Activated T-cell treated with anti-CD3 and anti-CD28 coated beads, Interleukin-2, amount 50 U/mL, for 48 hours (primary cell): ENCODE measurements at regions not wholly inside any gene's neighbourhood (a gene's known extent, or its start where the extent isn't known, plus 50 kb on each side); places are given as distances from the start of the nearest gene placed in this dataset.

Source experiments
- DNase-seq, 2 experiments: peaks; one replicate each; pipeline ENCODE4 v3.0.0-alpha.2; 2020

DNA sequence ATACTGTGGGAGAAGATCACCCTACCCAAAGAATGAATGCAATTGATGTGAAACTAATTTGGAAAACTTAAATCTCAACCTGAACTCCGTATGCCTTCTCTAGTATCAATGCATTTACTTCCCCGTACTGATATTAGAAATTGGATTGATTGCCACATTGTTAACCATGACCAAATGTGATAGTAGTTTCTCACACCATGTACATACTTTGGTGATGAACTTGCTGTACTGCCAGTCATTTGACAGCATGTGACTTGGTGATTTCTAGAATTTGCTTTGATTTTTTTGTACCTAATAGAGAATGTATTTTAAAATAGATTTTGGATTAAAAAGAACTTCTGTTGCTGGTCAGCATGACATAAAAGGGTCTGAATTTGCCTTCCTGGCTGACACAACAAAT lies 579.8 kb upstream of the TMEM132C start:
- no peak for DNase-seq

DNA sequence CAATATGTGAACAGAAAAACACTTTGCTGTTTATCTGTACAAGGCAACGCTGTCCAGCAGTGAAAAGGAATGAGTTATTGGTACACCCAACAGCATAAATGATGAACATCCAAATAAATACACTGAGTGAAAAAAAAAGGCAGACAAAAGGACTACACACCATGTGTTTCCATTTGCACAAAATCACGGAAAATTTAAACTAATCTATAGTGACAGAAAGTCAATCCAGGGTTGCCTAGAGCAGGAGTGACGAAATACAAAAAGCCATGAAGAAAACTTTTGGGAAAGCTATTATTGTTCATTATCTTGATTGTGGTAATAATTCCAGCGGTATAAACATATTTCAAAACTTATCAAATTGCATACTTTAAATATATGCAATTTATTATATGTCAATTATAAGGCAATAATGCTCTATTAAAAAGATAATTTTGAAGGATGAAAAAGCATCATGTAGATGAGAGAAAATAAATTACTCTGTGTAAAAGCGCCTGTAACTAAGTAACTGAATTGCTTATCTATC lies 578.0 kb upstream of the TMEM132C start:
- DNase-seq, result no peak

DNA sequence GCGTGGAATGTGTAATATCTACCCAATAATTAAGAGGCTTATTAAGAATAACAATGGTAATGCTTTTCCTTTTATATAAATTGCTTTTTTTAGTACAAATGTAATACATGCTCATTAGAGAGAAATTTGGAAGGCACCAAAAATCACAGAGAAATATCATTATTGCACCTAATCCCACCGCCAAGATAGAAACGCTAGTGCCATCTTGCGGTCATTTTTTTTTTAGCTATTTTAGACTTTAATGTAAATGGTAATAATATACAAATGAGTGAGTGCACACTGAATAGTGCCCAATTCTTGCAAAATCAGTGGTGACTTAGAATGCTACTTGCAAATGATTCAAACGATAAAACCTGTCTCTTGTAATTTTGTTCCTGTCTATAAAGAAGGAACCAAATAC lies 576.8 kb upstream of the TMEM132C start:
- no peak for DNase-seq

DNA sequence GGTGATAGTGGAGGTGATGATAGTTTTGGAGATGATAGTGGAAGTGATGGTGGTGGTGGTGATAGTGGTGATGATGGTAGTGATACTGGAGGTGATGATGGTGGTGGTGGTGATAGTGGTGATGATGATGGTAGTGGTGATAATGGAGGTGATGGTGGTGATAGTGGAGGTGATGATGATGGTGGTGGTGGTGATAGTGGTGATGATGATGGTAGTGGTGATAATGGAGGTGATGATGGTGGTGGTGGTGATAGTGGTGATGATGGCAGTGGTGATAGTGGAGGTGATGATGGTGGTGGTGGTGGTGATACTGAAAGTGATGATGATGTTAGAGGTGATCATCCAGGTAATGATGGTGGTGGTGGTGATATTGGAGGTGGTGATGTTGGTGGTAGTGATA lies 570.0 kb upstream of the TMEM132C start:
- DNase-seq, result no peak

DNA sequence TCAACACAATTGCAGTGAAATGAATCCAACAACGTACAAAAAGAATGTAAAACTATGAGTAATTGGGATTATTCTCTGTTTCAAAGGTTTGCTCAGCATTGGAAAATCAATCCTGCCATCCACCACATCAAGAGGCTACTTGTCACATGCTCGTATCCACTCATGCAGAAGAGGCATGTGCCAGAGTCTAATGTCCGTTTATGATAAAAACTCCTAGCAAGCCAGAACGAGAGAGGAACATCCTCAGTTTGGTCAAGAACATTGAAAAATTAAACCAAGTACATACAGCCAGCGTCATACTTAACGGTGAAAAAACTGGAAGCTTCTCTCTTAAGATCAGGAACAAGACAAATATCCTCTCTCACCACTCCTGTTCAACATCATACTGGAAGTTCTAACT lies 563.9 kb upstream of the TMEM132C start:
- DNase-seq, result no peak

DNA sequence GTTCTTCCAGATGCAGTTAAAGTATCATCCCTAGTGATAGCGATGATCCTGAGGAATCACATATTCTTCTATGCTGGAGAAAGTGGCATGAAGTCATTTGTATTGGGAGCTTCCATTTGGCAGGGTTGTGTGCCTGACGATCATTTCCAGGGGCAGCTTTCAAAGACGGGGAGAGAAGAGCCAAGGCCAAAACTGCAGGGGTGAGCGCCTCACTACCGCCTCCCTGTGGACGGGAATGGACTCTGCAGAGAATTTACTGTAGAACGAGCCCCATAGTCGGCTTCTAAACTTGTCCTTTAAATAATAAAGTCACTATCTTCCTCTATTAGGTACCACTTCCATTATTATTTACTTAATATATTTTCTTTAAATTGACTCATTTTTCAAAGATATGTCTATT lies 555.9 kb upstream of the TMEM132C start:
- DNase-seq, result peak in 1 of 2 experiments; percentile 15

DNA sequence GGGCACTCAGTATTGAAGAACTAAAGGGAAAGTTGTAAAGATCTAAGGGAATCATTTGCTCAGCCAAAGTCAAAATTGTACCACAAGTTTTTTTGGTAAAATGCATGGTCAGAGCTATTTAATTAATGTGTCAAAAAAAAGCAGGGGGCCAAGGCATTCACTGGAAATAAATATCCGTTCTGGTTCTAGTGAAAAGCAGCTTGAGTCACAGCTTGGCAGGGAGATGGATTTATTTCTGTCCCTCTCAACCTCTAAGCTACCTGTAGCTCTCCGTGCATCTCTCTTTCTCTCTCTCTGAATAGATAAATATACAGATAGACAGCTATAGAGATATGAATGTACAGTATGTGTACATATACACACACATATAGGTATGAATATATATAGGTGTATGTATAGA lies 554.4 kb upstream of the TMEM132C start:
- DNase-seq, result no peak

DNA sequence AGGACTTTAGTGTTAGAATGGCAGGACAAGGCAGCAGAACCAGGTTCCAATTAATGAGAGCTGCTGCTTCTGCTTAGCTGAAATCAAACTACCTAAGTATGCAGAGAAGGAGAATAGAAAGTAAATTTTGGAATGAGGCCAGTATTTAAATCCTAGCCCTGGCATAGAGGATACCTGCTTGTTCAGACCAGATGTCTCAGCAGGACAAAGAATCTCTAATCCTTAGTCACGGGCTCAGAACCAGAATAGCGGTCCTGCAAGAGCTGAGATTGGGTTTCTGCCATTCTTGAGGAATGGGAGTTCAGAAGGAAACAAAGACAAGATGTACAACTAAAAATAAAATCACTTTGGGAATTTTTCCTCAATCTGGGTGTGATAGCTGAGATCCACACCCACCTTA lies 550.8 kb upstream of the TMEM132C start:
- DNase-seq, result no peak

DNA sequence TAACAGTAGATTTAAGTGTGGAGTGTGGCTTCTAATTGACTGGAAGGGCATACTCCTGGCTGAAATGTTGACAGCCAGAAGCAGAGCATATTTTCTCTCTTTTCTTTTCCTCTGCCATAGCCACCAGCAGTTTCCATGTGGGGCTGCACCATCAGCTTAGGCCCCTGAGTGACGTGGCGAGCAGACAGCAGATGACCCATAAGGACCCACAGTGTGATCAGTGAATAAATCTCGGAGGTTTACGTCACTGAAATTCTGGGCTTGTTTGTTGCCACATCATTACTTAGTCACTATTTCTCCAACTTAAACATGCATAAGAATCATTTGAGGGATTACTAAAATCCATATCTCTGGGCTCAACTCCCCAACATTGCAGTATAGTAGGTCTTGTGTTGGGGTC lies 549.7 kb upstream of the TMEM132C start:
- DNase-seq, result no peak

DNA sequence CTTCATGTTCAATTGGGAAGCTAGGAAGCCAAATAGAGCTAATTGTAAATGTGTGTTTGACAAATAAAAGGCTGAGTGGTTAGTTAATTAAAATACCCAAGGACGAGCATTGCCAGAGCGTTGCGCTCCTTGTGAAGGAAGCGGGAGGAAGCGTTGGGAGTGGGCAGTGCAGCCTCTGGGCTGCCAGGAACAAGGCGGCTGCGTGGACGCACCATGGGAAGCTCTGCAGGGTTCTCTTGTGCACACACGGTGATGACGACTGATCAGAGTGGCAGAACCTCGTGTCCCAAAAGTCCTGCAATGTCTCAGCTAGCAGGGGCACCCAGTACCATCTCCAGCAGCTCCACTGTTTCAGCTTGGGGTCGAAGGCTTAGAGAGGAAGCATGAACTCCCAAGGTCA lies 546.6 kb upstream of the TMEM132C start:
- no peak for DNase-seq

DNA sequence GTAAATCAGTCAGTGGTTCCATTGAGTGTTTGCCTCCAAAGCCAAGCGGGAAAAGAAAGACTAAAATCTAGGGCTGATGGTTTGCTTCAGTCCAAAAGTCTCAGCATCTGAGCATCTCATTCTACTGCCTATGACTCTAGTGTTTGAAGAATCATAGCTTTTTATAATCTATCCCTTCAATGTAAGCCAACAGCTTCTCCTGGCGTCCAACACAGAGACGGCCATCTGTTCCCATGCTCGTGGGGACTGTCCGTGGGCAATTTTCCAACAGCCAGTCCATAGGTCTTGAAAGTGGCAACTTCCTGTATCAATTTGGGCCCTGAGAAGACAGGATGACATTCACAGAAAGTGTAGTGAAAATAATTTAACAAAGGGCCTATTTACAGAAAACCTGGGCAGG lies 544.4 kb upstream of the TMEM132C start:
- no peak for DNase-seq

DNA sequence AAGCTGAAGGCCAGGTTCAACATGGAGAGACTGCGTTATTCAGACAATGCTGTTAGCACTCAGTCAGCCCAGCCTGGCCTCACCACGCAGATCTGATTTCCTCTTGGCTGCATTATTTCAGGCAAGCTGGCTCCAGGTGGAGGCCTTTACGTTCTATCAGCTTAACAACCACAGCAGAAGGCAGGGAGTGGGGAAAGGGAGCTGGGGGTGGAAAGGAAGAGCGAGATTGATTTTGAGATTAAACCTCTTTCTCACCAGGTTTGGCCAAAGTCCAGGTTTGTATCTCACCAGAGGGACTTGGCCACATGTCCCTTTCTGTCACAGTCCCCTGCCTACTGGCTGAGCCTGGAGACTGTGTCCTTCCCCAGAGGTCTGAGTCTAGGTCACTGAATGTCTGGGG lies 543.7 kb upstream of the TMEM132C start:
- DNase-seq, result no peak

DNA sequence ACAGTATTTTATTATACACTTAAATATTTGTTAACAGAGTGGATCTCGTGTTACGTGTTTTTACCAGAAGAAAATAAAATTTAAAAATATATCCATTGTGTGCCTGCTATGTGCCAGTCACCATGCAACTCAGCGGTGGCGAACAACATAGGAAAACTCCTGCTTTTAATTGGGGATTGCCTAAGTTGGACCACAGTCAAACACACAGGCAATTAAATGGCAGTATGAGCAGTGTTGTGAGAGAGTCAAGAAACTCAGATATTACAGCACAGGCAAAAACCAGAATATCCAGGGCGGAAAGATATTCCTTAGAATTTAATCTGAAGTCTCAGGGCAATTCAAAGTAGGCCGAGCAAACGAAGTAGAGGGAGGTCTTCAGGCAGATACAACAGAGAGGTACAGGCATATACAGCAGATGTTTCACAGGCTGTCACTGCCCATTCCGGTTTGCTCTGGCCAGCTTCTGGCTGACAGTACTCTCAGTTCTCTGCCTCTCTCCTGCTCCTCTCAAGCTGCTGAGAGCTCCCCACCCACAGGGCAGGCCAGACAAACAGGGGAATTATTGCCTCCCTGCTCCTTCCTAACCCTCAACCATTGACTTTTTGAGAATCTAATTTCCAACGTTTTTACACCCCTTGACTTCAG lies 540.2 kb upstream of the TMEM132C start:
- DNase-seq, result no peak

DNA sequence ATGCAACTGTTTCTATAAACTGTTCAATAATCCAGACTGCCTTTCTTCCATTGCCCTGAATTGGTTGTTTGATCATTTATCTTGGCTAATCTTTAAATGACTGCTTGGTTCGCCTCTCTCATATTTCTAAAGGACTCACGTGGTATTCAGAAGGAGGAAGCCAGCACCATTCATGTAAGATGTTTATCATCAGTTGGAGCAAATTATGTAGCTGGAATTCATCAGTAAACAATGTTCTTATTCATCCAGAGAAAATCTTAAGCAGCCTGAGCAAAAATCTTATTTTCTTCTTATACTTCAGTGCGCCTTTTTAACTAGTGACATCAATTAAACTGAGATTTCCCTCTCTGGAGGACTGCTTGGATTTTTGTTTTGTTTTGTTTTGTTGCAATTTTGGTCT lies 538.7 kb upstream of the TMEM132C start:
- no peak for DNase-seq

DNA sequence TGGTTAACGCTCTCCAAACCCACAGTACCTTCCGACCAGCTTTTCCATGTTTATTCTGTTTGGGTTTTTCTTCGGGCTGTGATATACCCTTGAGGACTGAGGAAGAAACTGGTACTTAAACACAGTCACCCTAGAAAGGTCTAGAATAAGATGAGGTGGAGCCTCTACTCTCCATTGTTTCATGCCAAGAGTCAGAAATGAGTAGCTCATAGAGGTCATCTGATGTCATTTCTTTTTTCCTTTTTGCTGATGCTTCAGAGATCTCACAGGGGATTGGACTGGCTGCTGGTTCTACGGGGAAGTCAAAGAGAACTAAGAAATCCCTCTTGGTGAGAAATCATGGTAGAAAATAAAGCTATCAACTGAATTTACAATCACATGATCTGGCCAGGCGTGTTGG lies 538.2 kb upstream of the TMEM132C start:
- no peak for DNase-seq

DNA sequence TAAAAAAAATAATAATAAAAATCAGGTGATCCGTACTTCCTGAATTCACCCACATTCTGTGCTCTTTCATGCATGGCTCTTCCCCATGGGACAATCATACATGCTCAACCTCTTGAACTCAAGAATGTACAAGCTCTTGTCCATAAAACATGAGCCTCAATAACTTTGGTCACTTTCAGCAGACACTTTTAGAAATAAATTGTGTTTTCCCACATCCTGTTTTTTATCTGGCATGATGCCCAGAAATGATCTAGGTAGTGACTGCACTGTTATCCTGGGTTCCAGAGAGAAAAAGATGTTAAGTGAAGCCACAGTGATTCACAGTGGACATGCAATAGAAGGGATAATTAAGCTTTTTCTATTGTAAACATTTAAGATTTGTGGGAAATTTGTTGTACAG lies 537.6 kb upstream of the TMEM132C start:
- DNase-seq, result no peak

DNA sequence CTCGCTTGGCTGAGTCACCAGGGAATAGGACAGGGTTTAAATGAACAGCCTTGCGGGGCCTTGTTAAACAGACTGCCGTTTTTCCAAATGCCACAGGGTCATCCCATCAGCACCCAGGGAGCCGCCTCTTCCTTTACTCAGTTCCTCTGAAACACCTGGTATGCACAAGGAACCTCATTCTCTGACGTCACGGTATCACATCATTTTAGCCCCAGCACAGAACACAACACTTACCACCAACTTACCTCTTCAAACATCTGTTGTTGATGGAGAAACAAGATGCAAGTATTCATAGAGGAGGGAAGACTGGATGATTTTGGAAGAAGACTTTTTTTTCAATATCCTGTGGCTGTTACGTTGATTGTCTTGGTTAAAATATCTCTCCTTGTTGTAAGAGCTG lies 535.3 kb upstream of the TMEM132C start:
- DNase-seq, result no peak

DNA sequence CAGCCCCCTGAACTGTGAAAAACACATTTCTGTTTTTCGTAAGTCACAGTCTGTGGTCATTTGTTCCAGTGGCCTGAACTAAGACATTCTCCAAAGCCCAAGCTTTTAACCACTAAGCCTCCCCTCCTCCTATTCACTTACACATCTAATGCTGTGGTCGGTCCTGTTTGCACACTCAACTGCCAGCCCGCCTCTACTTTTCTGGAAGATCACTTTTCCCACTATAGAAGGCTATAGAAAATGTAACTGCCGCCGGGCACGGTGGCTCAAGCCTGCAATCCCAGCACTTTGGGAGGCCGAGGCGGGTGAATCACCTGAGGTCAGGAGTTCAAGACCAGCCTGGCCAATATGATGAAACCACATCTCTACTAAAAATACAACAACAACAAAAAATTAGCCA lies 524.7 kb upstream of the TMEM132C start:
- no peak for DNase-seq

DNA sequence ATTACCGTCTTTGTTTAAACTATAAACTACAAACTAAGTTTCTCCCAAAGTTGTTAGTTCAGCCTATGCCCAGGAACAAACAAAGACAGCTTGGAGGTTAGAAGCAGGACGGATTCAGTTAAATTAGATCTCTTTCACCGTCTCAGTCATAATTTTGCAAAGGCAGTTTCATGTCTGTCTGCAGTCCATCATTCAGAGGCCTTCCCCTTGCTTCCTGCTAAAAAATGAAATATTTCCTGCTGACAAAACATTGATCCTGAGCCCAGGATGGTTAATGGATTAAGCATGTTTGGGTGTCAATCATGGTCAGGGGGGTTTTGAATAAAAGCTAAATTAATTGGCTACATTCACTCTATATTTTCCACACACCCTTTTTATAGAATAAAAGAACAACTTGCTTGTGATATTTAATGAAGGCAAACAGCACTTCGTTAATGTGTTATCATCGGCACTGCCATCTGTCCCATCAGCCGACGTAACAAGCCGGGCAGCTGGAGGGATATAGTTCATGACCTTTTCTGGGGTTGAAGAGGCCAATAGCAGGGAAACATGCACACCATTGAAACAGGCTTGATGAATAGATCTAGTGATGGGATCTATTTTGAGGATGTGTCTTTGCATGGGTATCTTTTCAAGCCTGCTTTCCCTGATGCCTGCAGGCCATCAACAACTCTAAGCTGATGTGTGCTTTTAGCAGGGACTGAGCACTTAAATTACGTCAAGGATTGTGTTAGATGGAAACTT lies 521.3 kb upstream of the TMEM132C start:
- DNase-seq, result no peak

DNA sequence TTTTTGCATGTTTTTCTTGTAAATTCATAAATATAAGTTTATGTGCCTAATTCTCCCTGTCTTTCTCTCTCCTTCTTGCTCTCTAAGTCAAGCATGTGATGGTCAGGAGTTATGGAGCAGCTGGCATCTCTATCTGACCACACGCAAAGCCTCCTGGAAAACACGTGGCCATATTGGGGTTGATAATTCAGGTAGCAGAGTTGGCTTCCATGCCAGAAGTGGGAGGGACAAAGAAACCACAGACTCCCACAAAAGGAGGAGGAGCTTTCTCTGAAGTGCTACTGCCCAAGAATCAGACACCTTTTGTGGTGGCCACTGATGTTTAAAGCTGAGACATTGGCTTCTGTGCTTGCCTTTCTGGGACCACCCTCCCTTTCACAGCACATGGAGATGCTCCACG lies 517.6 kb upstream of the TMEM132C start:
- DNase-seq, result no peak

DNA sequence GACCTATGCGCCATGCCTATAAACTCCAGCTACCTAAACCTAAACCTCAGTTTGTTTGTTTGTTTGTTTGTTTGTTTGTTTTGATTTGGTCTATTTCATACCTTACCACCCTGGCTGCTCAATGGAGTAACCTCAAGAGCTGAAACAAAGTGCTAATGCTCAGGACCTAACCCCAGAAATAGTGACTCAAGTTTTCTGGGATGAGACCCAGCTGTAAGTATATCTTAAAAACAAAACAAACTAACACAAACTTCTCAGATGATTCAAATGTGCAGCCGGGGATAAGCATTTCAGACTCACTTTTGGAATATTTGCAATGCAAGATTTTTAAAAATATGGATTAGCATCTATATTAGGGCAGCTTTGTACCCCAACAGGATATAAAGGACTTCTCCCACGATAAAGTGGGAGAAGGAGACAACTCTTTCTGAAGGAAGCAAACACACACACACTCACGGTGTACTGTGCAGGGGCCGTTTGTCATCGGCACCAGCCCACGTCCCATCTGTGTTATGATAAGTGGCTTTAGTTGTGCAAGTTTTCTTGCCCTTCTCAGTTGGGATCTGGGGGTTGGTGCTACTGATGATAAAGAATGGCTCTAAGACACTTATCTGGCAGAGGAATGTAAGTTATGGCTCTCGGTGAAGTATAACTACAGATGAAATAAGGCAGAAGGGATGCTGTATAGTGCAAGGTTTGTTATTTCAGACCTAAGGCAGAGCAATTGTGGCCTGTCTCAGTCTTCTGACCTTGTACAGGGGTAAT lies 516.7 kb upstream of the TMEM132C start:
- no peak for DNase-seq

DNA sequence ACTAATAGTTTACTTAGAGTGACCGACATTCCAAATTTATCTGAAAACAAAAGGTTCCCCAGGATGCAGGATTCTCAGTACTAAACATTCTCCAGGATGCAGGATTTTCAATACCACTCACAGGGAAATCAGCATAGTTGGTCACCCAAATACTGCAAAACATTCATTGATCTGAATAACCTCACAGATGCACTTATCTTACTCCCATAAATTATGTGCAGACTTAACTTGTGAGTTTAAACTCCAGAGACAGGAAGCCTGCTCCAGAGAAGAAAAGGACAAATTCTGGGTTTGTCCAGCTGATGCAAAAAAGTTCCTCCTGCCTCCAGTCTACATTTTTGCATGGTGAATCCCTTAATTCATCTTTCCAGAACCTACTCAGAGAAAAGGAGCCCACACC lies 514.2 kb upstream of the TMEM132C start:
- no peak for DNase-seq

DNA sequence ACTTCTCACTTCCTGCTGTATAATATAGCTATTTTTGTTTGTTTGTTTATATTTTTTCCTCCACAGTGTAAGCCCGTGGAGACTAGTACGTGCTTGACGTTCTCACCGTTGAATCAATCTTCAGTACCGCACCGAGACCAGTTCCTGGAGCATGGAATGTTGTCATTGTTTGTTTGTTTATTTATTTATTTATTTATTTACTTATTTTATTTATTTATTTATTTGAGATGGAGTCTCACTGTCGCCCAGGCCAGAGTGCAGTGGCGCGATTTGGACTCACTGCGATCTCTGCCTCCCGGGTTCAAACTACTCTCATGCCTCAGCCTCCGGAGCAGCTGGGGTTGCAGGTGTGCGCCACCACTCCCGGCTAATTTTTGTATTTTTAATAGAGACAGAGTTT lies 506.6 kb upstream of the TMEM132C start:
- DNase-seq, result no peak

DNA sequence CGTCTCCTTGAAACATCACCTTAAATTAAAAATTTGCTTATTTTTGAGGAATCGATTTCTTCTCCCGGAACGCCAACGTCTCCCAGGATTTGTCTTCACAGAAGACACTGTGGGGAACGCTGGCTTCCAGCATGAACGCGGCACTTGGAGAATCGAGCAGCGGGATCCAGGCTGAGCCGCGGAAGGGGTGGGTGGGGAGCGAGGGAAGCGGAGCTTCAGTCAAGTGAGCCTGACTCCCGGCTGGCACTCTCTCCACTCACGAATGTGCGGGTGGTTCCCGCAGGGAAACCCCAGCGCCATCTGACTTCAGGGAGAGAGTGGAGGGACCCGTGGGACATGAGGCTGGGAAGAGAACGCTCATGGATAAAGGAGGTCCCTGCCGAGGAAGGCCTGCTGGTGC lies 506.0 kb upstream of the TMEM132C start:
- DNase-seq, result no peak
